Esophagus squamous epithelium (tissue), 5 donors: ENCODE measurements at regions not wholly inside any gene's neighbourhood (a gene's known extent, or its start where the extent isn't known, plus 50 kb on each side); places are given as distances from the start of the nearest gene placed in this dataset.

Source experiments
- DNase-seq: peaks from one replicate; lab custom pipeline; 2025; lab: John Stamatoyannopoulos, UW
- H3K27ac ChIP-seq, 4 donors: fragments of 200-600 bp; sonication (generic); one replicate each; pipeline ENCODE4 v1.5.1; 2016 to 2019; ENCODE audit warnings: mild to moderate bottlenecking in 1 of 4
- H3K27me3 ChIP-seq, 4 donors: fragments of 200-600 bp; sonication (generic); 1 replicate in 3 of 4; 2 replicates in 1 of 4; pipeline versions ENCODE4 v1.5.1 to v1.6.0; 2017 to 2021; ENCODE audit warnings: antibody characterized with exemption in 1 of 4
- H3K36me3 ChIP-seq, 3 donors: fragments of 200-600 bp; sonication (generic); one replicate each; pipeline ENCODE4 v1.5.1; 2016 to 2019
- H3K4me1 ChIP-seq, 3 donors: fragments of 200-600 bp; sonication (generic); one replicate each; pipeline ENCODE4 v1.5.1; 2017 to 2019
- H3K4me3 ChIP-seq, 4 donors: fragments of 200-600 bp; sonication (generic); 1 replicate in 3 of 4; 2 replicates in 1 of 4; pipeline ENCODE4 v1.5.1; 2016 to 2019; ENCODE audit warnings: mild to moderate bottlenecking in 2 of 4, moderate library complexity in 1 of 4
- H3K9me3 ChIP-seq, 3 donors: fragments of 200-600 bp; sonication (generic); one replicate each; pipeline ENCODE4 v1.5.1; 2016 to 2019
- POLR2A ChIP-seq, 4 donors: fragments of 450-650 bp; IDR thresholded peaks; one replicate each; pipeline ENCODE4 v1.6.1; 2017; ENCODE audit warnings: antibody characterized with exemption in 4 of 4, mild to moderate bottlenecking in 4 of 4, moderate library complexity in 3 of 4
- WGBS, 2 donors: methylation state at CpG; one replicate each; pipeline ENCODE4 v1.1.5; 2018; 5-methylcytosine and 5-hydroxymethylcytosine counted together
- intact Hi-C: fragments of 100-400 bp; cut with DNase I; formaldehyde crosslinking; loops from one replicate; pipeline ENCODE4 v1.15.0; 2022
- small RNA-seq, 4 donors: library from RNA; depleted of rRNA; stranded (forward); fragments of <200 nt; gene quantifications; one replicate each; pipeline ENCODE3, GENCODE V24; 2016
- TF ChIP-seq, protein P1 (sequence below), 6 experiments: fragments of 450-650 bp in 4 of 6; fragments of 200-600 bp in 2 of 6; sonication (generic) in 2 of 6; IDR thresholded peaks; one replicate each; pipeline ENCODE4 v1.5.1; 2016 to 2019; ENCODE audit warnings: antibody characterized with exemption in 6 of 6, mild to moderate bottlenecking in 4 of 6, moderate library complexity in 4 of 6
- donor health status: DM: yes; HTN: yes; CAD: no.

DNA sequence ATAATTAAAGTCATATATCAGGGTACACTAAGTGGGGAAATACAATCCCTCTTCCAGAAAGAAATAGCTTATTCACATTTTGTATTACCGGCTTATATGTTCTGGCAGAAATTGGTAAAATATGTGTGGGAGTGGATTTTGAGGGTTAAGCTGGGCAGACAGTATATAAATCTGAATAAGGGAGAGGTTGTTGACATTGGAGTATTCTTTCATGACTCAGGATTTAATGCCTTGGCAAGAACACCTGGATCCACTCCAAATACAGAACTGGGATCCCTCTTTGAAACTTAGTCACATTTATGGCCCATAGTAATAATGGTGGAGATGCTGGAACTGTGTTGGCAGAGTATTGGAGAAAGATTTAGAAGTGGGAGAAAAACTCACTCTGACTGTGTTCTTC is 54.3 kb upstream of the TET2 start:
- Histone ChIP-seq H3K36me3 (no peaks in the 10 kb centered on the region), H3K27ac (peak overlapping the region in 1 of 4 donors; percentile 9), H3K9me3 (peaks cover 0 to 16% (median 0%) of the 10 kb centered on the region in 3 donors), H3K4me3 (no peak overlapping the region), H3K4me1 (peaks cover 7 to 31% (median 14%) of the 10 kb centered on the region in 3 donors), H3K27me3 (no peaks in the 10 kb centered on the region)
- no peak for DNase-seq
- 31 to 39% methylated on average over 1 of the region's 1 CpG for WGBS, 2 donors
- no peak for TF ChIP-seq POLR2A (IDR thresholded peaks at IDR 0.05)
- TF ChIP-seq, protein P1, sequence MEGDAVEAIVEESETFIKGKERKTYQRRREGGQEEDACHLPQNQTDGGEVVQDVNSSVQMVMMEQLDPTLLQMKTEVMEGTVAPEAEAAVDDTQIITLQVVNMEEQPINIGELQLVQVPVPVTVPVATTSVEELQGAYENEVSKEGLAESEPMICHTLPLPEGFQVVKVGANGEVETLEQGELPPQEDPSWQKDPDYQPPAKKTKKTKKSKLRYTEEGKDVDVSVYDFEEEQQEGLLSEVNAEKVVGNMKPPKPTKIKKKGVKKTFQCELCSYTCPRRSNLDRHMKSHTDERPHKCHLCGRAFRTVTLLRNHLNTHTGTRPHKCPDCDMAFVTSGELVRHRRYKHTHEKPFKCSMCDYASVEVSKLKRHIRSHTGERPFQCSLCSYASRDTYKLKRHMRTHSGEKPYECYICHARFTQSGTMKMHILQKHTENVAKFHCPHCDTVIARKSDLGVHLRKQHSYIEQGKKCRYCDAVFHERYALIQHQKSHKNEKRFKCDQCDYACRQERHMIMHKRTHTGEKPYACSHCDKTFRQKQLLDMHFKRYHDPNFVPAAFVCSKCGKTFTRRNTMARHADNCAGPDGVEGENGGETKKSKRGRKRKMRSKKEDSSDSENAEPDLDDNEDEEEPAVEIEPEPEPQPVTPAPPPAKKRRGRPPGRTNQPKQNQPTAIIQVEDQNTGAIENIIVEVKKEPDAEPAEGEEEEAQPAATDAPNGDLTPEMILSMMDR (IDR thresholded peaks at IDR 0.05), result no peak
- intact Hi-C loops, result no loop called here

DNA sequence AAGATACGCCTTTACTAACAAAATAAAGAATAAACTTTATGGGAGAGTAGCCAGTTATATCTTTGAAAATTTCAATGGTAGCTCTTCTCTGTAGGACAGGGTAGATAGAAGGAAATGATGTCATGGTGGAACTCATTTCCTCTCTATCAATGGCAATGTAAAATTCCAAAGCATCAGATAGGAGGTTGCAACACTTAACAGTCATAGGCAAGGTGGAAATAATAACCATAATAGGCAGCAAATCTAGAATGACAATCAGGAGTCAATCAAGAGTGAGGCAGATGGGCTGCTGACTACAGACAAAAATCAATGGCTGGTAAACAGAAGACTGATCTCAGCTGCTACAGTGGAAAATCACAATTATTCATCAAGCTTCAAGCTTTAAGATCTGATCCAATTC is 53.9 kb upstream of the TET2 start:
- Histone ChIP-seq H3K4me1 (peaks cover 7 to 31% (median 11%) of the 10 kb centered on the region in 3 donors), H3K27me3 (no peaks in the 10 kb centered on the region), H3K36me3 (no peaks in the 10 kb centered on the region), H3K9me3 (peaks cover 0 to 20% (median 0%) of the 10 kb centered on the region in 3 donors), H3K27ac (peak overlapping the region in 1 of 4 donors; percentile 9), H3K4me3 (no peak overlapping the region)
- DNase-seq, result no peak
- 32 to 39% methylated on average over 1 of the region's 1 CpG for WGBS, 2 donors
- intact Hi-C loops, result no loop called here
- TF ChIP-seq, protein P1 (IDR thresholded peaks at IDR 0.05), result no peak
- TF ChIP-seq POLR2A (IDR thresholded peaks at IDR 0.05), result no peak

DNA sequence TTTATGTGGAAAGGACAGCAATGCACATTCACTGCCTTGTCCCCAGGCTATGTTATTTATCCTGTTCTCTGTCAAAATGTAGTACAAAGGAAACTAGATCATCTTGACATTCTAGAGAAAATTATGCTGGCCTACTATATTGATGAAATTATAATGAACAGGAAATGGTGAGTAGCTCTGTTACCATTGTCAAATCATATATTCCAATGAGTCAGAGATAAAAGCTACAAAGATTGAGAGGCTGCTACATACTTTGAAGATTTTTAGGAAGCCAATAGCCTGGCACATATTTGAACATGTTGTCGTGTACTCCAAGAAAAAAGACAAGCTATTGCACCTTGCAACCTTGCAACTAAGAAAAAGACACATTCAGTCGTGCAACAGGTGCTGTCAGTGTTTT is 52.7 kb upstream of the TET2 start:
- Histone ChIP-seq H3K4me3 (no peak overlapping the region), H3K27ac (no peak overlapping the region), H3K9me3 (peaks cover 0 to 20% (median 0%) of the 10 kb centered on the region in 3 donors), H3K4me1 (peaks cover 0 to 19% (median 0%) of the 10 kb centered on the region in 3 donors), H3K27me3 (no peaks in the 10 kb centered on the region), H3K36me3 (no peaks in the 10 kb centered on the region)
- DNase-seq, result no peak
- TF ChIP-seq, protein P1 (IDR thresholded peaks at IDR 0.05), result no peak
- TF ChIP-seq POLR2A (IDR thresholded peaks at IDR 0.05), result no peak
- intact Hi-C loops, result no loop called here
- 42 to 70% methylated on average over 2 of the region's 2 CpGs for WGBS, 2 donors

Small RNA genes lying in the stretch of these regions (small RNA-seq; reads per million reads assigned to genes)
- gene AC096577.2 (0 reads per million in 4 donors), gene RNU6-351P (0 reads per million in 4 donors)
